ENCODE measurements at regions not wholly inside any gene's neighbourhood (a gene's known extent, or its start where the extent isn't known, plus 50 kb on each side); places are given as distances from the start of the nearest gene placed in this dataset.
"Not testable (repeated sequence)": the region's sequence is repeated elsewhere in the genome, so short reads cannot be mapped to it uniquely, and the experiment has no call there.

GRCh38 chr3:89740080-89740880 is 632.9 kb downstream of the EPHA3 start:
- Histone ChIP-seq H3K4me1 (no peaks in the 10 kb centered on the region), H3K36me3 (no peaks in the 10 kb centered on the region), H3K4me3 (ENCODE audit: low read depth, low read length) (no peak overlapping the region), H3K27me3 (no peaks in the 10 kb centered on the region), H3K9me3 (no peaks in the 10 kb centered on the region)
- no peak for DNase-seq
- no peak for TF ChIP-seq CTCF (IDR thresholded peaks at IDR 0.05; ENCODE audit: low read depth, low read length)

GRCh38 chr3:89740881-89741177 is 633.4 kb downstream of the EPHA3 start:
- Histone ChIP-seq H3K27me3 (no peaks in the 10 kb centered on the region), H3K36me3 (no peaks in the 10 kb centered on the region), H3K4me3 (ENCODE audit: low read depth, low read length) (no peak overlapping the region), H3K9me3 (no peaks in the 10 kb centered on the region), H3K4me1 (no peaks in the 10 kb centered on the region)
- no peak for TF ChIP-seq CTCF (IDR thresholded peaks at IDR 0.05; ENCODE audit: low read depth, low read length)
- no peak for DNase-seq

GRCh38 chr3:89742546-89742945 is 635.1 kb downstream of the EPHA3 start:
- no peaks in the 10 kb centered on the region for H3K4me1 ChIP-seq
- no peaks in the 10 kb centered on the region for H3K36me3 ChIP-seq
- no peak for DNase-seq
- no peaks in the 10 kb centered on the region; the same call in 1 of the 2 replicates for H3K9me3 ChIP-seq
- no peak overlapping the region for H3K4me3 ChIP-seq (ENCODE audit: low read depth, low read length)
- no peaks in the 10 kb centered on the region for H3K27me3 ChIP-seq
- TF ChIP-seq CTCF (IDR thresholded peaks at IDR 0.05; ENCODE audit: low read depth, low read length), result no peak

GRCh38 chr3:89747541-89748278 is 640.3 kb downstream of the EPHA3 start:
- H3K4me3 ChIP-seq (ENCODE audit: low read depth, low read length); H3K27me3 ChIP-seq; H3K36me3 ChIP-seq; DNase-seq; H3K4me1 ChIP-seq; H3K9me3 ChIP-seq: not testable (repeated sequence)

- Histone ChIP-seq H3K9me3 (no peaks in the 10 kb centered on the region), H3K27me3 (no peaks in the 10 kb centered on the region), H3K4me3 (ENCODE audit: low read depth, low read length) (no peak overlapping the region), H3K36me3 (no peaks in the 10 kb centered on the region), H3K4me1 (no peaks in the 10 kb centered on the region)
- no peak for DNase-seq
- TF ChIP-seq CTCF (IDR thresholded peaks at IDR 0.05; ENCODE audit: low read depth, low read length), result no peak
Observed at GRCh38 chr3:89762405-89762804, 655.0 kb downstream of the EPHA3 start.

- no peak overlapping the region for H3K4me3 ChIP-seq (ENCODE audit: low read depth, low read length)
- TF ChIP-seq CTCF (IDR thresholded peaks at IDR 0.05; ENCODE audit: low read depth, low read length), result no peak
- no peaks in the 10 kb centered on the region for H3K36me3 ChIP-seq
- no peaks in the 10 kb centered on the region for H3K27me3 ChIP-seq
- H3K4me1 ChIP-seq, result no peaks in the 10 kb centered on the region
- no peak for DNase-seq
- H3K9me3 ChIP-seq, result no peaks in the 10 kb centered on the region
Observed at GRCh38 chr3:89783341-89783927, 676.0 kb downstream of the EPHA3 start.
